ENCODE measurements at regions not wholly inside any gene's neighbourhood (a gene's known extent, or its start where the extent isn't known, plus 50 kb on each side); places are given as distances from the start of the nearest gene placed in this dataset.
"Not testable (repeated sequence)": the region's sequence is repeated elsewhere in the genome, so short reads cannot be mapped to it uniquely, and the experiment has no call there.

GRCh38 chr16:13739621-13740373, 180.2 kb upstream of the ERCC4 start:
- not testable (repeated sequence) for DNase-seq (ENCODE audit: low spot score)

- no peak for DNase-seq (ENCODE audit: low spot score)
Measured at GRCh38 chr16:13742928-13743327, 177.0 kb upstream of the ERCC4 start.

- no peak for DNase-seq (ENCODE audit: low spot score)
Measured at GRCh38 chr16:13743571-13743970, 176.4 kb upstream of the ERCC4 start.

- no peak for DNase-seq (ENCODE audit: low spot score)
Measured at GRCh38 chr16:13756411-13757140, 163.4 kb upstream of the ERCC4 start.

GRCh38 chr16:13766334-13766733, 153.6 kb upstream of the ERCC4 start:
- DNase-seq (ENCODE audit: low spot score), result no peak

- no peak for DNase-seq (ENCODE audit: low spot score)
Measured at GRCh38 chr16:13767215-13767614, 152.7 kb upstream of the ERCC4 start.

GRCh38 chr16:13768471-13768870, 151.5 kb upstream of the ERCC4 start:
- no peak for DNase-seq (ENCODE audit: low spot score)

GRCh38 chr16:13770436-13770835, 149.5 kb upstream of the ERCC4 start:
- DNase-seq (ENCODE audit: low spot score), result no peak

- no peak for DNase-seq (ENCODE audit: low spot score)
Measured at GRCh38 chr16:13772782-13773181, 147.2 kb upstream of the ERCC4 start.

- DNase-seq (ENCODE audit: low spot score), result no peak
Measured at GRCh38 chr16:13779676-13780075, 140.3 kb upstream of the ERCC4 start.

GRCh38 chr16:13780406-13781168, 139.4 kb upstream of the ERCC4 start:
- no peak for DNase-seq (ENCODE audit: low spot score)

- DNase-seq (ENCODE audit: low spot score), result no peak
Measured at GRCh38 chr16:13781169-13781564, 138.8 kb upstream of the ERCC4 start.

GRCh38 chr16:13781575-13782338, 138.2 kb upstream of the ERCC4 start:
- DNase-seq (ENCODE audit: low spot score), result no peak

GRCh38 chr16:13791095-13791494, 128.9 kb upstream of the ERCC4 start:
- no peak for DNase-seq (ENCODE audit: low spot score)

GRCh38 chr16:13793841-13794409, 126.0 kb upstream of the ERCC4 start:
- no peak for DNase-seq (ENCODE audit: low spot score)

GRCh38 chr16:13795131-13795530, 124.8 kb upstream of the ERCC4 start:
- no peak for DNase-seq (ENCODE audit: low spot score)

- no peak for DNase-seq (ENCODE audit: low spot score)
Measured at GRCh38 chr16:13797718-13798117, 122.2 kb upstream of the ERCC4 start.

- no peak for DNase-seq (ENCODE audit: low spot score)
Measured at GRCh38 chr16:13798211-13798610, 121.7 kb upstream of the ERCC4 start.

- no peak for DNase-seq (ENCODE audit: low spot score)
Measured at GRCh38 chr16:13803974-13804373, 116.0 kb upstream of the ERCC4 start.

- DNase-seq (ENCODE audit: low spot score), result no peak
Measured at GRCh38 chr16:13805951-13806350, 114.0 kb upstream of the ERCC4 start.

- no peak for DNase-seq (ENCODE audit: low spot score)
Measured at GRCh38 chr16:13806671-13807070, 113.3 kb upstream of the ERCC4 start.

GRCh38 chr16:13808102-13808501, 111.9 kb upstream of the ERCC4 start:
- DNase-seq (ENCODE audit: low spot score), result no peak

Data from hepatic stellate cell (primary cell).